HG03521 (cell line): ENCODE measurements at regions not wholly inside any gene's neighbourhood (a gene's known extent, or its start where the extent isn't known, plus 50 kb on each side); places are given as distances from the start of the nearest gene placed in this dataset.
"Not testable (repeated sequence)": the region's sequence is repeated elsewhere in the genome, so short reads cannot be mapped to it uniquely, and the experiment has no call there.

Source experiments
- ATAC-seq: cut with Tn5 transposase; IDR thresholded peaks from one replicate; pipeline ENCODE4 v1.9.1; 2021; ENCODE audit warnings: mild to moderate bottlenecking, moderate library complexity; ENCODE audit not compliant: unreplicated experiment

- ATAC-seq = no peak
These were observed 113.7 kb downstream of the IGLL1 start for GRCh38 chr22:23466351-23466750.

GRCh38 chr22:23464796-23465195, 115.3 kb downstream of the IGLL1 start:
- not testable (repeated sequence) for ATAC-seq

- ATAC-seq = not testable (repeated sequence)
These were observed 119.5 kb downstream of the IGLL1 start for GRCh38 chr22:23460517-23461031.

GRCh38 chr22:23459645-23460516, 120.2 kb downstream of the IGLL1 start:
- not testable (repeated sequence) for ATAC-seq

GRCh38 chr22:23458663-23459541, 121.2 kb downstream of the IGLL1 start:
- no peak for ATAC-seq

- ATAC-seq = no peak
These were observed 122.6 kb downstream of the IGLL1 start for GRCh38 chr22:23457380-23457985.

- ATAC-seq = not testable (repeated sequence)
These were observed 123.3 kb downstream of the IGLL1 start for GRCh38 chr22:23456666-23457379.

GRCh38 chr22:23454345-23454744, 125.7 kb downstream of the IGLL1 start:
- not testable (repeated sequence) for ATAC-seq

- no peak for ATAC-seq
These were observed 126.8 kb downstream of the IGLL1 start for GRCh38 chr22:23453277-23453676.

GRCh38 chr22:23452231-23453010, 127.7 kb downstream of the IGLL1 start:
- ATAC-seq = no peak

GRCh38 chr22:23451452-23452230, 128.4 kb downstream of the IGLL1 start:
- not testable (repeated sequence) for ATAC-seq

GRCh38 chr22:23450821-23451220, 129.3 kb downstream of the IGLL1 start:
- ATAC-seq = not testable (repeated sequence)

GRCh38 chr22:23450434-23450795, 129.7 kb downstream of the IGLL1 start:
- ATAC-seq = no peak

GRCh38 chr22:23449748-23450433, 130.2 kb downstream of the IGLL1 start:
- ATAC-seq = not testable (repeated sequence)

GRCh38 chr22:23448499-23449288, 131.4 kb downstream of the IGLL1 start:
- ATAC-seq = not testable (repeated sequence)

- ATAC-seq = no peak
These were observed 133.2 kb downstream of the IGLL1 start for GRCh38 chr22:23446796-23447350.

GRCh38 chr22:23446194-23446593, 133.9 kb downstream of the IGLL1 start:
- ATAC-seq = not testable (repeated sequence)
